HepG2 (cell line): ENCODE measurements at regions not wholly inside any gene's neighbourhood (a gene's known extent, or its start where the extent isn't known, plus 50 kb on each side); places are given as distances from the start of the nearest gene placed in this dataset.

ENCODE experiments used
- ATAC-seq: fragments of 200-7000 bp; cut with Tn5 transposase; 3 replicates; pipeline ENCODE4 v1.9.1; 2020; ENCODE audit warnings: mild to moderate bottlenecking, moderate library complexity
- BruUV-seq: library from RNA; stranded (reverse); fragments of 400-500 nt; replicated peaks from 2 replicates; lab custom pipeline; 2021; lab: Mats Ljungman, UMichigan
- CTCF ChIA-PET: fragments of 300-600 bp; formaldehyde crosslinking; extraction: SDS; loops from one replicate; lab custom pipeline; 2021; ENCODE audit warnings: low total read pairs, inconsistent platforms, low intra/inter-chr PET ratio; lab: Yijun Ruan, JAX
- POLR2A ChIA-PET: fragments of 350-600 bp; sonication (Branson Sonifier 250); formaldehyde crosslinking; loops from one replicate; lab custom pipeline; 2020; ENCODE audit warnings: antibody characterized with exemption, inconsistent platforms; lab: Yijun Ruan, JAX
- DNase-seq: peaks from one replicate; pipeline ENCODE4 v3.0.0-alpha.2; 2015; ENCODE audit warnings: low spot score
- FAIRE-seq: peaks from 3 replicates; lab custom pipeline; 2011; peaks lifted over from hg19 to GRCh38; lab: Jason Lieb, UNC
- H2AFZ ChIP-seq: one replicate; pipeline ENCODE4 v1.6.1; 2011; ENCODE audit warnings: low read length, inconsistent platforms
- H3K27ac ChIP-seq: fragments of 300-600 bp; 3 replicates; pipeline ENCODE4 v1.8.0; 2011; ENCODE audit warnings: mixed run types, mild to moderate bottlenecking, mixed read lengths, low read length, inconsistent platforms; ENCODE audit not compliant: insufficient read depth; ENCODE audit errors: extremely low read length
- H3K27me3 ChIP-seq, 2 experiments: fragments of 200-600 bp in 1 of 2; 2 replicates in 1 of 2; 3 replicates in 1 of 2; pipeline versions ENCODE4 v1.6.0 to v1.8.0; 2011; ENCODE audit warnings: low read length in 2 of 2, mild to moderate bottlenecking in 2 of 2, moderate library complexity in 2 of 2, inconsistent platforms in 1 of 2; ENCODE audit not compliant: insufficient read depth in 2 of 2, control insufficient read depth in 1 of 2
- H3K36me3 ChIP-seq, 2 experiments: fragments of 200-600 bp in 1 of 2; replicated peaks in 1 of 2; 2 replicates in 1 of 2; 3 replicates in 1 of 2; pipeline versions ENCODE4 v1.5.1 to v1.8.0; 2011; ENCODE audit warnings: low read length in 2 of 2, inconsistent platforms in 1 of 2; ENCODE audit not compliant: insufficient read depth in 2 of 2, control insufficient read depth in 1 of 2
- H3K4me1 ChIP-seq: 2 replicates; pipeline ENCODE4 v1.5.1; 2012; ENCODE audit warnings: low read length, inconsistent platforms; ENCODE audit not compliant: insufficient read depth
- H3K4me2 ChIP-seq: 2 replicates; pipeline ENCODE4 v1.6.0; 2011; ENCODE audit warnings: low read depth, low read length, inconsistent platforms
- H3K4me3 ChIP-seq, 3 experiments: fragments of 200-600 bp in 1 of 3; sonication (generic), shearing (Covaris generic) in 1 of 3; replicated peaks in 1 of 3; 2 replicates each; pipeline ENCODE4 v1.5.1; 2011 to 2016; ENCODE audit warnings: low read length in 3 of 3, inconsistent platforms in 2 of 3, low read depth in 2 of 3, mild to moderate bottlenecking in 2 of 3, control low read depth in 1 of 3, mixed read lengths in 1 of 3; ENCODE audit not compliant: insufficient read depth in 1 of 3
- H3K79me2 ChIP-seq: one replicate; pipeline ENCODE4 v1.6.1; 2011; ENCODE audit warnings: low read length, inconsistent platforms; ENCODE audit not compliant: insufficient read depth
- H3K9ac ChIP-seq: 2 replicates; pipeline ENCODE4 v1.6.0; 2011; ENCODE audit warnings: mild to moderate bottlenecking, low read depth, low read length, inconsistent platforms; ENCODE audit not compliant: insufficient read depth
- H3K9me3 ChIP-seq: 2 replicates; pipeline ENCODE4 v1.5.1; 2012; ENCODE audit warnings: mild to moderate bottlenecking, low read length
- H4K20me1 ChIP-seq: 2 replicates; pipeline ENCODE4 v1.6.0; 2011; ENCODE audit warnings: inconsistent platforms, mild to moderate bottlenecking, low read length, moderate library complexity; ENCODE audit not compliant: insufficient read depth
- GATA4 ChIP-seq: sonication (generic); IDR thresholded peaks from 2 replicates; pipeline ENCODE4 v1.6.1; 2016; ENCODE audit warnings: antibody characterized with exemption, low read depth, borderline replicate concordance
- MTF2 ChIP-seq: sonication (generic); formaldehyde crosslinking; IDR thresholded peaks from 2 replicates; pipeline ENCODE4 v1.5.0; 2020; ENCODE audit warnings: missing genetic modification reagents, borderline replicate concordance
- NR1H2 ChIP-seq: sonication (generic); formaldehyde crosslinking; IDR thresholded peaks from 2 replicates; pipeline ENCODE4 v1.8.1; 2022; ENCODE audit warnings: low read depth, missing genetic modification reagents, borderline replicate concordance
- REXO4 ChIP-seq: sonication (generic); formaldehyde crosslinking; IDR thresholded peaks from 2 replicates; pipeline ENCODE4 v1.8.0; 2022; ENCODE audit warnings: missing genetic modification reagents, mild to moderate bottlenecking, borderline replicate concordance
- SATB2 ChIP-seq: sonication (generic); formaldehyde crosslinking; IDR thresholded peaks from 2 replicates; pipeline ENCODE4 v1.5.0; 2020; ENCODE audit warnings: missing genetic modification reagents
- SPEN ChIP-seq: sonication (generic); formaldehyde crosslinking; IDR thresholded peaks from 2 replicates; pipeline ENCODE4 v1.5.1; 2020; ENCODE audit warnings: low read depth, mild to moderate bottlenecking, missing genetic modification reagents
- SRSF1 ChIP-seq: fragments of 200-400 bp; formaldehyde crosslinking; optimal IDR thresholded peaks from 2 replicates; pipeline ENCODE3; 2017; ENCODE audit warnings: mild to moderate bottlenecking, low read depth, low read length, moderate library complexity
- ZBTB3 ChIP-seq: sonication (generic); formaldehyde crosslinking; IDR thresholded peaks from 2 replicates; pipeline ENCODE4 v1.4.0; 2020; ENCODE audit warnings: low read depth, mild to moderate bottlenecking, moderate library complexity, missing genetic modification reagents, borderline replicate concordance
- ZNF337 ChIP-seq: sonication (generic); formaldehyde crosslinking; IDR thresholded peaks from 2 replicates; pipeline ENCODE4 v1.5.1; 2020; ENCODE audit warnings: missing genetic modification reagents, low read depth, mild to moderate bottlenecking, borderline replicate concordance
- ZNF367 ChIP-seq: sonication (generic); formaldehyde crosslinking; IDR thresholded peaks from 2 replicates; pipeline ENCODE4 v1.4.0; 2020; ENCODE audit warnings: missing genetic modification reagents, borderline replicate concordance
- ZNF510 ChIP-seq: sonication (generic); formaldehyde crosslinking; IDR thresholded peaks from 2 replicates; pipeline ENCODE4 v1.4.0; 2020; ENCODE audit warnings: low read depth, mild to moderate bottlenecking, missing genetic modification reagents
- WGBS: methylation state at CpG from one replicate; pipeline ENCODE4 v1.1.6; 2017; ENCODE audit warnings: low lambda C conversion rate; 5-methylcytosine and 5-hydroxymethylcytosine counted together
- in situ Hi-C: cut with HindIII; loops from 2 replicates; pipeline ENCODE4 v1.10.0; 2017; ENCODE audit warnings: low pct_unique_long_range_greater_than_20kb; ENCODE audit not compliant: extremely low pct_ligation_motif_present
- intact Hi-C: fragments of 100-400 bp; cut with micrococcal nuclease; formaldehyde crosslinking; loops from one replicate; pipeline ENCODE4 v1.10.0; 2022; ENCODE audit not compliant: unreplicated experiment
- TF ChIP-seq, protein P1 (sequence below): sonication (generic); formaldehyde crosslinking; IDR thresholded peaks from 2 replicates; pipeline ENCODE4 v1.4.0; 2020; ENCODE audit warnings: missing genetic modification reagents, borderline replicate concordance
- TF ChIP-seq, protein P2 (sequence below): sonication (generic); formaldehyde crosslinking; IDR thresholded peaks from 2 replicates; pipeline ENCODE4 v1.4.0; 2020; ENCODE audit warnings: low read depth, mild to moderate bottlenecking, missing genetic modification reagents
- TF ChIP-seq, protein P3 (sequence below): sonication (generic); formaldehyde crosslinking; IDR thresholded peaks from 2 replicates; pipeline ENCODE4 v1.8.1; 2022; ENCODE audit warnings: mild to moderate bottlenecking, missing genetic modification reagents
- TF ChIP-seq, protein P4 (sequence below): sonication (generic); formaldehyde crosslinking; IDR thresholded peaks from 2 replicates; pipeline ENCODE4 v1.4.0; 2020; ENCODE audit warnings: missing genetic modification reagents

DNA sequence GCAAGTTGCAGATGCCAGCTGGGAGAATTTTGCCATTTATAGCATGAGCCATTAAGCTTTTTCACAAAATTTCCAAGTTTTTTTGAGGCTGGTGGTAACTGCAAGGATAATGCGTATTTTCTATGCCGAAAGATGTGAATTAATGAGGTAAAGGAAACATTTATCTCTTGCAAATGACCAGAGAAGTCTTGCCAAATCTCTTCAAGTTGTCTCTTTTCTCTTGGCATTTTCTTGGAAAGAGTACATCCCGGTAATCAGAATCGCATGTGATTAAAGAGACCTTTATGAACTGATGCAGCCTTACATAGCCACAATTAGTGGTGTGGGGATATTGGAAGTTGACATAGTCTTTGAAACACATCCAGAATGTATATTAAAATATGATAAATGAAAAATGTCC, 136.5 kb upstream of the MMADHC start:
- H3K4me2 ChIP-seq, result no peak overlapping the region
- TF ChIP-seq, protein P1, sequence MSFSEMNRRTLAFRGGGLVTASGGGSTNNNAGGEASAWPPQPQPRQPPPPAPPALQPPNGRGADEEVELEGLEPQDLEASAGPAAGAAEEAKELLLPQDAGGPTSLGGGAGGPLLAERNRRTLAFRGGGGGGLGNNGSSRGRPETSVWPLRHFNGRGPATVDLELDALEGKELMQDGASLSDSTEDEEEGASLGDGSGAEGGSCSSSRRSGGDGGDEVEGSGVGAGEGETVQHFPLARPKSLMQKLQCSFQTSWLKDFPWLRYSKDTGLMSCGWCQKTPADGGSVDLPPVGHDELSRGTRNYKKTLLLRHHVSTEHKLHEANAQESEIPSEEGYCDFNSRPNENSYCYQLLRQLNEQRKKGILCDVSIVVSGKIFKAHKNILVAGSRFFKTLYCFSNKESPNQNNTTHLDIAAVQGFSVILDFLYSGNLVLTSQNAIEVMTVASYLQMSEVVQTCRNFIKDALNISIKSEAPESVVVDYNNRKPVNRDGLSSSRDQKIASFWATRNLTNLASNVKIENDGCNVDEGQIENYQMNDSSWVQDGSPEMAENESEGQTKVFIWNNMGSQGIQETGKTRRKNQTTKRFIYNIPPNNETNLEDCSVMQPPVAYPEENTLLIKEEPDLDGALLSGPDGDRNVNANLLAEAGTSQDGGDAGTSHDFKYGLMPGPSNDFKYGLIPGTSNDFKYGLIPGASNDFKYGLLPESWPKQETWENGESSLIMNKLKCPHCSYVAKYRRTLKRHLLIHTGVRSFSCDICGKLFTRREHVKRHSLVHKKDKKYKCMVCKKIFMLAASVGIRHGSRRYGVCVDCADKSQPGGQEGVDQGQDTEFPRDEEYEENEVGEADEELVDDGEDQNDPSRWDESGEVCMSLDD (CRISPR knock-in tag), result no peak
- TF ChIP-seq MTF2 (CRISPR knock-in tag) (no peak), SATB2 (CRISPR knock-in tag) (no peak), SPEN (CRISPR knock-in tag) (no peak), ZNF337 (CRISPR knock-in tag) (no peak), ZNF367 (no peak), REXO4 (CRISPR knock-in tag) (no peak), SRSF1 (no peak), ZNF510 (no peak), ZBTB3 (no peak), GATA4 (no peak), NR1H2 (no peak)
- TF ChIP-seq, protein P2, sequence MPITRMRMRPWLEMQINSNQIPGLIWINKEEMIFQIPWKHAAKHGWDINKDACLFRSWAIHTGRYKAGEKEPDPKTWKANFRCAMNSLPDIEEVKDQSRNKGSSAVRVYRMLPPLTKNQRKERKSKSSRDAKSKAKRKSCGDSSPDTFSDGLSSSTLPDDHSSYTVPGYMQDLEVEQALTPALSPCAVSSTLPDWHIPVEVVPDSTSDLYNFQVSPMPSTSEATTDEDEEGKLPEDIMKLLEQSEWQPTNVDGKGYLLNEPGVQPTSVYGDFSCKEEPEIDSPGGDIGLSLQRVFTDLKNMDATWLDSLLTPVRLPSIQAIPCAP (CRISPR knock-in tag), result no peak
- TF ChIP-seq, protein P3, sequence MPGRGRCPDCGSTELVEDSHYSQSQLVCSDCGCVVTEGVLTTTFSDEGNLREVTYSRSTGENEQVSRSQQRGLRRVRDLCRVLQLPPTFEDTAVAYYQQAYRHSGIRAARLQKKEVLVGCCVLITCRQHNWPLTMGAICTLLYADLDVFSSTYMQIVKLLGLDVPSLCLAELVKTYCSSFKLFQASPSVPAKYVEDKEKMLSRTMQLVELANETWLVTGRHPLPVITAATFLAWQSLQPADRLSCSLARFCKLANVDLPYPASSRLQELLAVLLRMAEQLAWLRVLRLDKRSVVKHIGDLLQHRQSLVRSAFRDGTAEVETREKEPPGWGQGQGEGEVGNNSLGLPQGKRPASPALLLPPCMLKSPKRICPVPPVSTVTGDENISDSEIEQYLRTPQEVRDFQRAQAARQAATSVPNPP, result no peak
- TF ChIP-seq, protein P4, sequence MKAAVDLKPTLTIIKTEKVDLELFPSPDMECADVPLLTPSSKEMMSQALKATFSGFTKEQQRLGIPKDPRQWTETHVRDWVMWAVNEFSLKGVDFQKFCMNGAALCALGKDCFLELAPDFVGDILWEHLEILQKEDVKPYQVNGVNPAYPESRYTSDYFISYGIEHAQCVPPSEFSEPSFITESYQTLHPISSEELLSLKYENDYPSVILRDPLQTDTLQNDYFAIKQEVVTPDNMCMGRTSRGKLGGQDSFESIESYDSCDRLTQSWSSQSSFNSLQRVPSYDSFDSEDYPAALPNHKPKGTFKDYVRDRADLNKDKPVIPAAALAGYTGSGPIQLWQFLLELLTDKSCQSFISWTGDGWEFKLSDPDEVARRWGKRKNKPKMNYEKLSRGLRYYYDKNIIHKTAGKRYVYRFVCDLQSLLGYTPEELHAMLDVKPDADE, result no peak
- no peaks in the 10 kb centered on the region for H3K9me3 ChIP-seq
- H3K4me3 ChIP-seq, result no peak overlapping the region
- ChIA-PET POLR2A (no interaction called here), CTCF (no interaction called here)
- intact Hi-C loops (no loop called here), in situ Hi-C loops (no loop called here)
- H3K27me3 ChIP-seq, result no peaks in the 10 kb centered on the region
- DNase-seq, result no peak
- H4K20me1 ChIP-seq, result no peaks in the 10 kb centered on the region
- H3K9ac ChIP-seq, result no peak overlapping the region
- H3K4me1 ChIP-seq, result no peaks in the 10 kb centered on the region
- no peak overlapping the region for H3K27ac ChIP-seq
- ATAC-seq, result no peak
- no TSS peak for BruUV-seq
- H3K79me2 ChIP-seq, result no peaks in the 10 kb centered on the region
- H3K36me3 ChIP-seq, result no peaks in the 10 kb centered on the region
- no peak for FAIRE-seq
- WGBS, result 53% methylated on average over 4 of the region's 4 CpGs
- H2AFZ ChIP-seq, result no peak overlapping the region
